KBM-7 (cell line): ENCODE measurements at regions not wholly inside any gene's neighbourhood (a gene's known extent, or its start where the extent isn't known, plus 50 kb on each side); places are given as distances from the start of the nearest gene placed in this dataset.

Source experiments
- DNase-seq: peaks from one replicate; pipeline ENCODE4 v3.0.0-alpha.2; 2015
- in situ Hi-C: fragments of 300-500 bp; cut with MboI; formaldehyde crosslinking; loops from 2 replicates; pipeline ENCODE4 v1.14.3; 2020; ENCODE audit warnings: low sequenced_read_pairs, low pct_unique_long_range_greater_than_20kb, mixed read lengths

- DNase-seq = no peak
- in situ Hi-C loops = no loop called here
Observed at GRCh38 chr3:46146548-46146947, 61.6 kb downstream of the CCR1 start.

- in situ Hi-C loops = no loop called here
- DNase-seq = no peak
Observed at GRCh38 chr3:46146021-46146420, 62.1 kb downstream of the CCR1 start.

- no peak for DNase-seq
- in situ Hi-C loops = no loop called here
Observed at GRCh38 chr3:46145147-46145546, 63.0 kb downstream of the CCR1 start.

- in situ Hi-C loops = no loop called here
- peak; percentile 32 for DNase-seq
Observed at GRCh38 chr3:46143951-46144473, 64.1 kb downstream of the CCR1 start.

- in situ Hi-C loops = no loop called here
Observed at GRCh38 chr3:46141813-46142212, 66.3 kb downstream of the CCR1 start.

GRCh38 chr3:46138581-46138980, 69.5 kb downstream of the CCR1 start:
- in situ Hi-C loops = no loop called here
- no peak for DNase-seq

More at GRCh38 chr3:46141813-46142212, 66.3 kb downstream of the CCR1 start:
- DNase-seq = no peak

- in situ Hi-C loops = no loop called here
- DNase-seq = peak; percentile 51
Observed at GRCh38 chr3:46135475-46135874, 72.6 kb downstream of the CCR1 start.

GRCh38 chr3:46133285-46133684, 74.8 kb downstream of the CCR1 start:
- in situ Hi-C loops = no loop called here
- no peak for DNase-seq

- DNase-seq = no peak
Observed at GRCh38 chr3:46132565-46132964, 75.5 kb downstream of the CCR1 start.

GRCh38 chr3:46131884-46132450, 76.1 kb downstream of the CCR1 start:
- no peak for DNase-seq
- in situ Hi-C loops = no loop called here

More at GRCh38 chr3:46132565-46132964, 75.5 kb downstream of the CCR1 start:
- in situ Hi-C loops = no loop called here

GRCh38 chr3:46130631-46131310, 77.3 kb downstream of the CCR1 start:
- in situ Hi-C loops = no loop called here
- DNase-seq = peak; percentile 75

- in situ Hi-C loops = no loop called here
- DNase-seq = peak; percentile 29
Observed at GRCh38 chr3:46129588-46130272, 78.4 kb downstream of the CCR1 start.

- in situ Hi-C loops = no loop called here
- no peak for DNase-seq
Observed at GRCh38 chr3:46127503-46127902, 80.6 kb downstream of the CCR1 start.

GRCh38 chr3:46124216-46125177, 83.6 kb downstream of the CCR1 start:
- in situ Hi-C loops = no loop called here
- no peak for DNase-seq

- in situ Hi-C loops = no loop called here
- DNase-seq = no peak
Observed at GRCh38 chr3:46123646-46124045, 84.5 kb downstream of the CCR1 start.

GRCh38 chr3:46122091-46122490, 86.0 kb downstream of the CCR1 start:
- in situ Hi-C loops = no loop called here
- no peak for DNase-seq

GRCh38 chr3:46120983-46121382, 87.1 kb downstream of the CCR1 start:
- in situ Hi-C loops = no loop called here
- no peak for DNase-seq

- in situ Hi-C loops = no loop called here
- no peak for DNase-seq
Observed at GRCh38 chr3:46119709-46120498, 88.2 kb downstream of the CCR1 start.
